ENCODE measurements at regions not wholly inside any gene's neighbourhood (a gene's known extent, or its start where the extent isn't known, plus 50 kb on each side); places are given as distances from the start of the nearest gene placed in this dataset.
A peak's percentile ranks its signal among the peaks of the same experiment; 100 is the strongest.

GRCh38 chr11:69400140-69400539 lies 81.3 kb upstream of the LINC01488 start:
- Histone ChIP-seq H3K27me3 (ENCODE audit: control insufficient read depth in 3 of 3, insufficient read depth in 3 of 3, low read length in 3 of 3) (no peaks in the 10 kb centered on the region), H3K36me3 (ENCODE audit: control insufficient read depth in 3 of 3, insufficient read depth in 2 of 3, low read depth in 1 of 3, low read length in 3 of 3) (no peaks in the 10 kb centered on the region), H3K4me3 (ENCODE audit: low read depth in 1 of 3, low read length in 3 of 3) (no peak overlapping the region), H3K4me1 (ENCODE audit: control insufficient read depth in 3 of 3, insufficient read depth in 2 of 3, low read depth in 1 of 3, low read length in 2 of 3) (no peaks in the 10 kb centered on the region), H3K9me3 (ENCODE audit: control insufficient read depth in 2 of 2, insufficient read depth in 1 of 2, low read depth in 1 of 2, low read length in 1 of 2) (peaks cover 0 to 16% of the 10 kb centered on the region in 2 donors), H3K27ac (ENCODE audit: low read depth in 1 of 3, low read length in 2 of 3) (no peak overlapping the region)
- no peak for FAIRE-seq
- no peak for DNase-seq
- WGBS, 3 donors, result 75 to 84% (median 78%) methylated on average over 2 of the region's 2 CpGs

GRCh38 chr11:69400771-69401590 lies 80.5 kb upstream of the LINC01488 start:
- Histone ChIP-seq H3K27me3 (ENCODE audit: control insufficient read depth in 3 of 3, insufficient read depth in 3 of 3, low read length in 3 of 3) (no peaks in the 10 kb centered on the region), H3K4me3 (ENCODE audit: low read depth in 1 of 3, low read length in 3 of 3) (no peak overlapping the region), H3K9me3 (ENCODE audit: control insufficient read depth in 2 of 2, insufficient read depth in 1 of 2, low read depth in 1 of 2, low read length in 1 of 2) (peaks cover 0 to 16% of the 10 kb centered on the region in 2 donors), H3K36me3 (ENCODE audit: control insufficient read depth in 3 of 3, insufficient read depth in 2 of 3, low read depth in 1 of 3, low read length in 3 of 3) (no peaks in the 10 kb centered on the region), H3K27ac (ENCODE audit: low read depth in 1 of 3, low read length in 2 of 3) (no peak overlapping the region), H3K4me1 (ENCODE audit: control insufficient read depth in 3 of 3, insufficient read depth in 2 of 3, low read depth in 1 of 3, low read length in 2 of 3) (no peaks in the 10 kb centered on the region)
- FAIRE-seq (no peak), DNase-seq (no peak)
- WGBS, 3 donors, result 82 to 91% (median 86%) methylated on average over 22 of the region's 22 CpGs

DNA sequence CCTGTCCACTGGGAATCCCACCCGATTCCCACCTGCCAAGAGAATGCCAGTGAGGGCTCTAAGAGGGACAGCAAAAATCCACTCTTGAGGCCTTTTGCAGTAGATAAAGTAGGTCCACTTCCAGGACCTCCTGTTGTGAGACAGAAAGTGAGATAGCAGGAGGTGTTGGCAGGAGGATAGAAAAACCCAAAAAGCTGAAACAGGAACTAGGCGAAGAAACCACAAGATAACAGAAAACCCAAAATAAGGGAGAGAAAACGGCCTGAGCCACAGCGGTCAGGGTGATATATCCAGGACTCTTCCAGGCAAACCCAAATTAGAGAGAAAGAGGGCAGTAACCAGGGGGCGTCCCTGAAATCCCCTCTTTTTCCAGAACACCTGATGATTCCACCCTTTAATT lies 79.7 kb upstream of the LINC01488 start:
- no peak for DNase-seq
- Histone ChIP-seq H3K36me3 (ENCODE audit: control insufficient read depth in 3 of 3, insufficient read depth in 2 of 3, low read depth in 1 of 3, low read length in 3 of 3) (no peaks in the 10 kb centered on the region), H3K4me3 (ENCODE audit: low read depth in 1 of 3, low read length in 3 of 3) (no peak overlapping the region), H3K27me3 (ENCODE audit: control insufficient read depth in 3 of 3, insufficient read depth in 3 of 3, low read length in 3 of 3) (peaks cover 0 to 1% (median 0%) of the 10 kb centered on the region in 3 donors), H3K4me1 (ENCODE audit: control insufficient read depth in 3 of 3, insufficient read depth in 2 of 3, low read depth in 1 of 3, low read length in 2 of 3) (no peaks in the 10 kb centered on the region), H3K27ac (ENCODE audit: low read depth in 1 of 3, low read length in 2 of 3) (no peak overlapping the region), H3K9me3 (ENCODE audit: control insufficient read depth in 2 of 2, insufficient read depth in 1 of 2, low read depth in 1 of 2, low read length in 1 of 2) (peaks cover 0 to 16% of the 10 kb centered on the region in 2 donors)
- 78 to 80% (median 79%) methylated on average over 5 of the region's 5 CpGs for WGBS, 3 donors
- FAIRE-seq, result no peak

GRCh38 chr11:69402251-69402887 lies 79.1 kb upstream of the LINC01488 start:
- no peak overlapping the region for H3K27ac ChIP-seq (ENCODE audit: low read depth in 1 of 3, low read length in 2 of 3)
- no peaks in the 10 kb centered on the region for H3K4me1 ChIP-seq (ENCODE audit: control insufficient read depth in 3 of 3, insufficient read depth in 2 of 3, low read depth in 1 of 3, low read length in 2 of 3)
- FAIRE-seq (no peak), DNase-seq (no peak)
- H3K36me3 ChIP-seq (ENCODE audit: control insufficient read depth in 3 of 3, insufficient read depth in 2 of 3, low read depth in 1 of 3, low read length in 3 of 3), result no peaks in the 10 kb centered on the region
- H3K4me3 ChIP-seq (ENCODE audit: low read depth in 1 of 3, low read length in 3 of 3), result no peak overlapping the region
- H3K9me3 ChIP-seq (ENCODE audit: control insufficient read depth in 2 of 2, insufficient read depth in 1 of 2, low read depth in 1 of 2, low read length in 1 of 2), result peaks cover 0 to 16% of the 10 kb centered on the region in 2 donors
- H3K27me3 ChIP-seq (ENCODE audit: control insufficient read depth in 3 of 3, insufficient read depth in 3 of 3, low read length in 3 of 3), result peaks cover 0 to 1% (median 0%) of the 10 kb centered on the region in 3 donors
- 47 to 50% (median 47%) methylated on average over 4 of the region's 4 CpGs for WGBS, 3 donors

GRCh38 chr11:69403556-69404215 lies 77.8 kb upstream of the LINC01488 start:
- peaks cover 0 to 16% of the 10 kb centered on the region in 2 donors for H3K9me3 ChIP-seq (ENCODE audit: control insufficient read depth in 2 of 2, insufficient read depth in 1 of 2, low read depth in 1 of 2, low read length in 1 of 2)
- no peaks in the 10 kb centered on the region for H3K4me1 ChIP-seq (ENCODE audit: control insufficient read depth in 3 of 3, insufficient read depth in 2 of 3, low read depth in 1 of 3, low read length in 2 of 3)
- FAIRE-seq (no peak), DNase-seq (peak in 1 of 2 donors; percentile 16)
- peaks cover 0 to 1% (median 0%) of the 10 kb centered on the region in 3 donors for H3K27me3 ChIP-seq (ENCODE audit: control insufficient read depth in 3 of 3, insufficient read depth in 3 of 3, low read length in 3 of 3)
- WGBS, 3 donors, result 57 to 68% (median 62%) methylated on average over 8 of the region's 8 CpGs
- H3K36me3 ChIP-seq (ENCODE audit: control insufficient read depth in 3 of 3, insufficient read depth in 2 of 3, low read depth in 1 of 3, low read length in 3 of 3), result no peaks in the 10 kb centered on the region
- no peak overlapping the region for H3K4me3 ChIP-seq (ENCODE audit: low read depth in 1 of 3, low read length in 3 of 3)
- no peak overlapping the region for H3K27ac ChIP-seq (ENCODE audit: low read depth in 1 of 3, low read length in 2 of 3)

- H3K4me1 ChIP-seq (ENCODE audit: control insufficient read depth in 3 of 3, insufficient read depth in 2 of 3, low read depth in 1 of 3, low read length in 2 of 3), result no peaks in the 10 kb centered on the region
- H3K27ac ChIP-seq (ENCODE audit: low read depth in 1 of 3, low read length in 2 of 3), result no peak overlapping the region
- peaks cover 0 to 10% of the 10 kb centered on the region in 2 donors for H3K9me3 ChIP-seq (ENCODE audit: control insufficient read depth in 2 of 2, insufficient read depth in 1 of 2, low read depth in 1 of 2, low read length in 1 of 2)
- no peak overlapping the region for H3K4me3 ChIP-seq (ENCODE audit: low read depth in 1 of 3, low read length in 3 of 3)
- 79 to 86% (median 85%) methylated on average over 3 of the region's 3 CpGs for WGBS, 3 donors
- H3K27me3 ChIP-seq (ENCODE audit: control insufficient read depth in 3 of 3, insufficient read depth in 3 of 3, low read length in 3 of 3), result peaks cover 0 to 1% (median 0%) of the 10 kb centered on the region in 3 donors
- no peaks in the 10 kb centered on the region for H3K36me3 ChIP-seq (ENCODE audit: control insufficient read depth in 3 of 3, insufficient read depth in 2 of 3, low read depth in 1 of 3, low read length in 3 of 3)
- DNase-seq, result no peak
- no peak for FAIRE-seq
These were observed 75.4 kb upstream of the LINC01488 start for GRCh38 chr11:69406060-69406459.

DNA sequence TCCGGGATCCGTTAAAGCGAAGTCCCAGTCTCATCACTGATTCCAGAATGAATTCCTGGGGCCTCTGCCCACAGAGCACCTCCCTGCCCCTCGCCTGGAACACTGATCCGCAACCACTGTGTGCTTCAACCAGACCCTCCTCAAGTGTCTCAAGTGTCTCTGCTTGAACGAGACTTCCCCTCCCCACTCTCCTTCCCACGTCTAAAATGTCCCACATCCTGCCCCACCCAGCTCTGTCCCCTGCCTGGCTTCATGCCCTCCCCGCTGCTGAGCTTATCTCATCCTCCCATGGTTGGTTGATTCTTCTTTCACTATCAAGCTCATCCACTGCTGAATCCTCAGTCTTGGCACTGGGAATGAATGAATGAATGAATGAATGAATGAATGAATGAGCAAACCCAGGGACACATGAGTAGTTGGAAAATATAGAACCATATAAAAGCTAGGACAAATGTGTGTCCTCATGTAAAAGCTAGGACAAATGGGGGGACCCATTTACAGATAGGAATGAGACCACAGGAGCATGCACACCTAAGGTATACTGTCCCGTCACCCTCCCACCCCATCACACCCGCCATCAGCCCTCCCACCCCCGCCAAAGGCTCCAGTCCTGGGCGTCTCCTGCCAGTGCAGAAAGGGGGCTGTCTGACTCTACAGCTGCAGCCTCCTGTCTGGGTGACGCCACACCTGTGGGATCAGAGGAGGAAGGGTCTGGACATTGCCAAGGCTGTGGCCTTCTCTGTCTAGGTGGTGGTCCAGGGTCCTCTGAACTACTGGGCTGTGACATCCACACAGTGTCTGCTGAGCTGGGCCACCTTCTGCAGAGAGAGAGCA lies 71.4 kb upstream of the LINC01488 start:
- Histone ChIP-seq H3K27ac (ENCODE audit: low read depth in 1 of 3, low read length in 2 of 3) (no peak overlapping the region), H3K4me3 (ENCODE audit: low read depth in 1 of 3, low read length in 3 of 3) (no peak overlapping the region), H3K36me3 (ENCODE audit: control insufficient read depth in 3 of 3, insufficient read depth in 2 of 3, low read depth in 1 of 3, low read length in 3 of 3) (no peaks in the 10 kb centered on the region), H3K4me1 (ENCODE audit: control insufficient read depth in 3 of 3, insufficient read depth in 2 of 3, low read depth in 1 of 3, low read length in 2 of 3) (no peaks in the 10 kb centered on the region), H3K27me3 (ENCODE audit: control insufficient read depth in 3 of 3, insufficient read depth in 3 of 3, low read length in 3 of 3) (peaks cover 0 to 1% (median 0%) of the 10 kb centered on the region in 3 donors), H3K9me3 (ENCODE audit: control insufficient read depth in 2 of 2, insufficient read depth in 1 of 2, low read depth in 1 of 2, low read length in 1 of 2) (no peaks in the 10 kb centered on the region)
- DNase-seq (no peak), FAIRE-seq (no peak)
- WGBS, 3 donors, result 59 to 64% (median 59%) methylated on average over 12 to 13 of the region's 13 CpGs

Measured in small intestine (tissue), 7 donors.